Left kidney (tissue), 1 donor: ENCODE measurements at regions not wholly inside any gene's neighbourhood (a gene's known extent, or its start where the extent isn't known, plus 50 kb on each side); places are given as distances from the start of the nearest gene placed in this dataset.
"Not testable (repeated sequence)": the region's sequence is repeated elsewhere in the genome, so short reads cannot be mapped to it uniquely, and the experiment has no call there.

Experiments
- DNase-seq: peaks from one replicate; pipeline ENCODE4 v3.0.0-alpha.2; 2013

GRCh38 chr1:163571950-163572349 lies 250.2 kb downstream of the NUF2 start:
- DNase-seq, result no peak

- DNase-seq, result no peak
These were observed 252.4 kb downstream of the NUF2 start for GRCh38 chr1:163574119-163574518.

- DNase-seq, result no peak
These were observed 259.2 kb downstream of the NUF2 start for GRCh38 chr1:163580926-163581325.

- DNase-seq, result peak; percentile 15
These were observed 262.0 kb downstream of the NUF2 start for GRCh38 chr1:163583661-163584181.

GRCh38 chr1:163585796-163586195 lies 264.0 kb downstream of the NUF2 start:
- DNase-seq, result no peak

- DNase-seq, result no peak
These were observed 267.0 kb downstream of the NUF2 start for GRCh38 chr1:163588796-163589195.

GRCh38 chr1:163589735-163590134 lies 268.0 kb downstream of the NUF2 start:
- DNase-seq, result no peak

GRCh38 chr1:163591131-163591530 lies 269.4 kb downstream of the NUF2 start:
- not testable (repeated sequence) for DNase-seq

- DNase-seq, result not testable (repeated sequence)
These were observed 270.9 kb downstream of the NUF2 start for GRCh38 chr1:163592623-163593022.

- DNase-seq, result not testable (repeated sequence)
These were observed 274.4 kb downstream of the NUF2 start for GRCh38 chr1:163596106-163596505.

- peak; percentile 45 for DNase-seq
These were observed 274.9 kb downstream of the NUF2 start for GRCh38 chr1:163596541-163597258.

- DNase-seq, result no peak
These were observed 282.6 kb downstream of the NUF2 start for GRCh38 chr1:163604321-163604720.

- no peak for DNase-seq
These were observed 283.1 kb downstream of the NUF2 start for GRCh38 chr1:163604896-163605295.

GRCh38 chr1:163608979-163609378 lies 287.2 kb downstream of the NUF2 start:
- no peak for DNase-seq

GRCh38 chr1:163609858-163610257 lies 288.1 kb downstream of the NUF2 start:
- DNase-seq, result no peak

- no peak for DNase-seq
These were observed 288.7 kb downstream of the NUF2 start for GRCh38 chr1:163610486-163610885.

GRCh38 chr1:163614361-163614760 lies 292.6 kb downstream of the NUF2 start:
- no peak for DNase-seq

- no peak for DNase-seq
These were observed 306.4 kb downstream of the NUF2 start for GRCh38 chr1:163628034-163628773.

GRCh38 chr1:163632269-163632668 lies 310.5 kb downstream of the NUF2 start:
- DNase-seq, result no peak

- no peak for DNase-seq
These were observed 311.6 kb downstream of the NUF2 start for GRCh38 chr1:163633366-163633765.

- not testable (repeated sequence) for DNase-seq
These were observed 323.9 kb downstream of the NUF2 start for GRCh38 chr1:163645676-163646075.

- no peak for DNase-seq
These were observed 328.9 kb downstream of the NUF2 start for GRCh38 chr1:163650624-163651023.

GRCh38 chr1:163652441-163652840 lies 330.7 kb downstream of the NUF2 start:
- no peak for DNase-seq
